IMR-90 (cell line): ENCODE measurements at regions not wholly inside any gene's neighbourhood (a gene's known extent, or its start where the extent isn't known, plus 50 kb on each side); places are given as distances from the start of the nearest gene placed in this dataset.

Experiments
- BHLHE40 ChIP-seq: fragments of 150-350 bp; IDR thresholded peaks from 2 replicates; pipeline ENCODE4 v1.6.1; 2016; ENCODE audit warnings: mild to moderate bottlenecking, low read depth, low read length
- MAFK ChIP-seq: IDR thresholded peaks from 2 replicates; pipeline ENCODE4 v1.6.1; 2012; ENCODE audit warnings: low read depth, low read length, improper control_type of control experiment
- MAZ ChIP-seq: IDR thresholded peaks from 2 replicates; pipeline ENCODE4 v1.6.1; 2012; ENCODE audit warnings: low read depth, mild to moderate bottlenecking, low read length, improper control_type of control experiment, moderate library complexity, borderline replicate concordance
- MXI1 ChIP-seq: IDR thresholded peaks from 2 replicates; pipeline ENCODE4 v1.6.1; 2012; ENCODE audit warnings: low read depth, mild to moderate bottlenecking, low read length, moderate library complexity, borderline replicate concordance
- NFE2L2 ChIP-seq: fragments of 150-350 bp; IDR thresholded peaks from 2 replicates; pipeline ENCODE4 v1.6.1; 2016; ENCODE audit warnings: low read depth, mild to moderate bottlenecking, low read length
- POLR2A ChIP-seq: IDR thresholded peaks from 2 replicates; pipeline ENCODE4 v1.6.1; 2012; ENCODE audit warnings: mild to moderate bottlenecking, low read depth, low read length
- RAD21 ChIP-seq: IDR thresholded peaks from 2 replicates; pipeline ENCODE4 v1.6.1; 2012; ENCODE audit warnings: low read length, improper control_type of control experiment
- RFX5 ChIP-seq: IDR thresholded peaks from 2 replicates; pipeline ENCODE4 v1.8.0; 2012; ENCODE audit warnings: low read depth, mild to moderate bottlenecking, low read length, moderate library complexity
- SMC3 ChIP-seq: fragments of 150-350 bp; IDR thresholded peaks from 2 replicates; pipeline ENCODE4 v1.6.1; 2016; ENCODE audit warnings: low read depth, mild to moderate bottlenecking, antibody characterized with exemption, low read length, moderate library complexity
- TF ChIP-seq, protein P1 (sequence below): conservative IDR thresholded peaks from 2 replicates; pipeline ENCODE4 v1.5.1; 2012; ENCODE audit warnings: mild to moderate bottlenecking, low read depth, low read length, improper control_type of control experiment
- TF ChIP-seq, protein P2 (sequence below): fragments of 150-350 bp; IDR thresholded peaks from 2 replicates; pipeline ENCODE4 v1.6.1; 2017; ENCODE audit warnings: mild to moderate bottlenecking, antibody characterized with exemption, low read length, low read depth

DNA sequence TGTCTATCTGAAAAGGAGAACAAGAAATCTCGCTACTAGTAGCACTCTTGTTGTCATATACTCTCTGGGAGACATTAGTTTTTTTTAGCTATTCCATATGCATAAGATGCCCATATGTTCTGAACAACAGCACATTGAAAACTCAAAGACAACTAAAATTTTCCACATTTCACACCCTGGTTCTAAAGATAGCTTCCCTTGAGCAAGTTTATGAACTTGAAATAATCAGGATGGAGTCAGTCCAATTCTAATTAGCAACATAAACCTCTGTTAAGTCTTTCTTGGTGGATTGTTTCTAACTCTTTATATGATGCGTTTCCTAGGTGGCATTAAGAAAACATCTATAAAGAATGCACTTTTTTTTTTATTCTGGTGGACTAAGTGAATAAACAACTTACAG is 1095.3 kb downstream of the GRM8 start:
- TF ChIP-seq, protein P1, sequence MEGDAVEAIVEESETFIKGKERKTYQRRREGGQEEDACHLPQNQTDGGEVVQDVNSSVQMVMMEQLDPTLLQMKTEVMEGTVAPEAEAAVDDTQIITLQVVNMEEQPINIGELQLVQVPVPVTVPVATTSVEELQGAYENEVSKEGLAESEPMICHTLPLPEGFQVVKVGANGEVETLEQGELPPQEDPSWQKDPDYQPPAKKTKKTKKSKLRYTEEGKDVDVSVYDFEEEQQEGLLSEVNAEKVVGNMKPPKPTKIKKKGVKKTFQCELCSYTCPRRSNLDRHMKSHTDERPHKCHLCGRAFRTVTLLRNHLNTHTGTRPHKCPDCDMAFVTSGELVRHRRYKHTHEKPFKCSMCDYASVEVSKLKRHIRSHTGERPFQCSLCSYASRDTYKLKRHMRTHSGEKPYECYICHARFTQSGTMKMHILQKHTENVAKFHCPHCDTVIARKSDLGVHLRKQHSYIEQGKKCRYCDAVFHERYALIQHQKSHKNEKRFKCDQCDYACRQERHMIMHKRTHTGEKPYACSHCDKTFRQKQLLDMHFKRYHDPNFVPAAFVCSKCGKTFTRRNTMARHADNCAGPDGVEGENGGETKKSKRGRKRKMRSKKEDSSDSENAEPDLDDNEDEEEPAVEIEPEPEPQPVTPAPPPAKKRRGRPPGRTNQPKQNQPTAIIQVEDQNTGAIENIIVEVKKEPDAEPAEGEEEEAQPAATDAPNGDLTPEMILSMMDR, result no peak
- TF ChIP-seq MAFK (no peak), POLR2A (no peak), RAD21 (no peak), BHLHE40 (no peak), NFE2L2 (no peak), RFX5 (no peak), SMC3 (no peak), MAZ (no peak), MXI1 (no peak)
- TF ChIP-seq, protein P2, sequence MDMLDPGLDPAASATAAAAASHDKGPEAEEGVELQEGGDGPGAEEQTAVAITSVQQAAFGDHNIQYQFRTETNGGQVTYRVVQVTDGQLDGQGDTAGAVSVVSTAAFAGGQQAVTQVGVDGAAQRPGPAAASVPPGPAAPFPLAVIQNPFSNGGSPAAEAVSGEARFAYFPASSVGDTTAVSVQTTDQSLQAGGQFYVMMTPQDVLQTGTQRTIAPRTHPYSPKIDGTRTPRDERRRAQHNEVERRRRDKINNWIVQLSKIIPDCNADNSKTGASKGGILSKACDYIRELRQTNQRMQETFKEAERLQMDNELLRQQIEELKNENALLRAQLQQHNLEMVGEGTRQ, result no peak
